ENCODE measurements at regions not wholly inside any gene's neighbourhood (a gene's known extent, or its start where the extent isn't known, plus 50 kb on each side); places are given as distances from the start of the nearest gene placed in this dataset.

- H3K4me3 ChIP-seq, result no peak overlapping the region
- ATAC-seq (no peak), DNase-seq (no peak)
- no peak overlapping the region for H3K27ac ChIP-seq
- intact Hi-C loops (cut with DNase I), result no loop called here
- no peaks in the 10 kb centered on the region for H3K36me3 ChIP-seq
- H3K4me1 ChIP-seq, result no peaks in the 10 kb centered on the region
- no peaks in the 10 kb centered on the region for H3K9me3 ChIP-seq
- no peaks in the 10 kb centered on the region for H3K27me3 ChIP-seq (ENCODE audit: low read depth)
- no peak for TF ChIP-seq CTCF (IDR thresholded peaks at IDR 0.05)
Measured at GRCh38 chr1:232696466-232696865, 66.5 kb upstream of the SIPA1L2 start.

GRCh38 chr1:232697187-232697822 lies 67.4 kb upstream of the SIPA1L2 start:
- Histone ChIP-seq H3K4me1 (no peaks in the 10 kb centered on the region), H3K27me3 (ENCODE audit: low read depth) (no peaks in the 10 kb centered on the region), H3K9me3 (no peaks in the 10 kb centered on the region), H3K4me3 (no peak overlapping the region), H3K27ac (no peak overlapping the region), H3K36me3 (no peaks in the 10 kb centered on the region)
- intact Hi-C loops (cut with DNase I), result no loop called here
- no peak for TF ChIP-seq CTCF (IDR thresholded peaks at IDR 0.05)
- no peak for ATAC-seq
- DNase-seq, result no peak

- intact Hi-C loops (cut with DNase I), result no loop called here
- Histone ChIP-seq H3K36me3 (no peaks in the 10 kb centered on the region), H3K9me3 (no peaks in the 10 kb centered on the region), H3K4me3 (no peak overlapping the region), H3K4me1 (peaks cover 8% of the 10 kb centered on the region), H3K27ac (no peak overlapping the region), H3K27me3 (ENCODE audit: low read depth) (no peaks in the 10 kb centered on the region)
- TF ChIP-seq CTCF (IDR thresholded peaks at IDR 0.05), result no peak
- no peak for ATAC-seq
- DNase-seq, result no peak
Measured at GRCh38 chr1:232699814-232700213, 69.9 kb upstream of the SIPA1L2 start.

GRCh38 chr1:232702911-232703310 lies 73.0 kb upstream of the SIPA1L2 start:
- TF ChIP-seq CTCF (IDR thresholded peaks at IDR 0.05), result no peak
- no peak for ATAC-seq
- Histone ChIP-seq H3K9me3 (no peaks in the 10 kb centered on the region), H3K4me3 (no peak overlapping the region), H3K27ac (no peak overlapping the region), H3K27me3 (ENCODE audit: low read depth) (no peaks in the 10 kb centered on the region), H3K4me1 (peaks cover 30% of the 10 kb centered on the region), H3K36me3 (no peaks in the 10 kb centered on the region)
- intact Hi-C loops (cut with DNase I), result no loop called here
- DNase-seq, result no peak

- no peak for ATAC-seq
- H3K4me1 ChIP-seq, result peaks cover 30% of the 10 kb centered on the region
- no peaks in the 10 kb centered on the region for H3K27me3 ChIP-seq (ENCODE audit: low read depth)
- no peaks in the 10 kb centered on the region for H3K9me3 ChIP-seq
- no peaks in the 10 kb centered on the region for H3K36me3 ChIP-seq
- no peak for DNase-seq
- TF ChIP-seq CTCF (IDR thresholded peaks at IDR 0.05), result no peak
- intact Hi-C loops (cut with DNase I), result no loop called here
- H3K4me3 ChIP-seq, result no peak overlapping the region
- no peak overlapping the region for H3K27ac ChIP-seq
Measured at GRCh38 chr1:232704256-232704655, 74.3 kb upstream of the SIPA1L2 start.

Data from lower lobe of right lung (tissue), 2 donors.